Activated CD8-positive, alpha-beta T cell treated with anti-CD3 and anti-CD28 coated beads for 36 hours (primary cell): ENCODE measurements at regions not wholly inside any gene's neighbourhood (a gene's known extent, or its start where the extent isn't known, plus 50 kb on each side); places are given as distances from the start of the nearest gene placed in this dataset.

Experiments
- ATAC-seq: fragments of 200-7000 bp; cut with Tn5 transposase; one replicate; pipeline ENCODE4 v1.10.0; 2021; ENCODE audit warnings: mild to moderate bottlenecking, moderate library complexity
- CTCF ChIA-PET: fragments of 350-600 bp; sonication (Branson Sonifier 250); formaldehyde crosslinking; loops from one replicate; lab custom pipeline; 2021; ENCODE audit warnings: antibody characterized with exemption; lab: Charles Lee
- POLR2A ChIA-PET: fragments of 350-600 bp; sonication (Branson Sonifier 250); formaldehyde crosslinking; loops from one replicate; lab custom pipeline; 2021; ENCODE audit warnings: antibody characterized with exemption; lab: Charles Lee
- DNase-seq: peaks from one replicate; pipeline ENCODE4 v3.0.0-alpha.2; 2020
- H3K27ac Mint-ChIP-seq: one replicate; pipeline ENCODE4 v1.8.0; 2021; ENCODE audit warnings: mild to moderate bottlenecking, mixed read lengths
- H3K27me3 Mint-ChIP-seq: one replicate; pipeline ENCODE4 v1.8.0; 2021; ENCODE audit warnings: mixed read lengths
- H3K36me3 Mint-ChIP-seq: one replicate; pipeline ENCODE4 v1.8.0; 2021; ENCODE audit warnings: low read depth, mixed read lengths
- H3K4me1 Mint-ChIP-seq: one replicate; pipeline ENCODE4 v1.8.0; 2021; ENCODE audit warnings: low read depth, mixed read lengths
- H3K4me3 Mint-ChIP-seq: one replicate; pipeline ENCODE4 v1.8.0; 2021; ENCODE audit warnings: mild to moderate bottlenecking, moderate library complexity, mixed read lengths
- H3K9me3 Mint-ChIP-seq: one replicate; pipeline ENCODE4 v1.8.0; 2021; ENCODE audit warnings: mixed read lengths
- intact Hi-C: fragments of 100-400 bp; cut with micrococcal nuclease; formaldehyde crosslinking; loops from one replicate; pipeline ENCODE4 v1.10.0; 2022
- TF ChIP-seq, protein P1 (sequence below): fragments of 200-600 bp; IDR thresholded peaks from one replicate; pipeline ENCODE4 v1.8.0; 2022; ENCODE audit warnings: antibody characterized with exemption, mild to moderate bottlenecking

DNA sequence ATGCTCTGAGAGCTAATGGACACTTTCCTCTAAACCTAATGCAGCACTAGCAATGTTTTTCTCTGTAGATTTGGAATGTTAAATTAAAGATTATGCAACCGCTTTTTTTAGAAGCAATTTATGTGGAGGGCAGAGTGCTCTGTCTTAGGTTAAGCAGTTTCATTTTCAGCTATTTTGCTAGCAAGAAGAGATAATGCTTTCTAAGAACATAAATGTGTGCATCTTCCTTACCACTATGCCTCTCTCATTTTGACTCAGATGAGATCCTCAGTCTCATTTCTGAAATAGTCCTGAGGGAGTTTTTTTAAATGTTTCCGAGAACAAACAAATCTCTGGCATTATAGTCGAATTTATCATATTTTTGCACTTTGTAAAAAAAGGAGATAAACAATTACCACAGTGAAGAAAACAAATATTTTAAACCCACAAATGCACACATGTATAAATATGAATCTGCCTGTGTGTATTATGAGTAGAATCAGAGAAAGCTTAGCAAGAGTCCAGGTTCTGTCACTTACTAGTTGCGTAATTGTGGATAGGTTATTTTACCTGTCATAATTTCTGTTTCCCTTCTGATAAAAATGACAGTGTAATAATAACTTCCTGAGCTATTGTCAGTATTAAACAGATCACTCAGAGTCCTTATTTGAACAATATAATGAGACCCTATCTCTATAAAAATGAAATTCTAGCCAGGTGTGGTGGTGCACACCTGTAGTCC, 207.7 kb upstream of the CRIM1 start:
- CTCF ChIA-PET, result interaction anchor here (1.2 kb wide), 1 partner anchor 99 kb away, joined by 3 read pairs; no protein-coding TSS in a partner anchor
- peaks cover 1% of the 10 kb centered on the region for H3K27me3 Mint-ChIP-seq
- TF ChIP-seq, protein P1, sequence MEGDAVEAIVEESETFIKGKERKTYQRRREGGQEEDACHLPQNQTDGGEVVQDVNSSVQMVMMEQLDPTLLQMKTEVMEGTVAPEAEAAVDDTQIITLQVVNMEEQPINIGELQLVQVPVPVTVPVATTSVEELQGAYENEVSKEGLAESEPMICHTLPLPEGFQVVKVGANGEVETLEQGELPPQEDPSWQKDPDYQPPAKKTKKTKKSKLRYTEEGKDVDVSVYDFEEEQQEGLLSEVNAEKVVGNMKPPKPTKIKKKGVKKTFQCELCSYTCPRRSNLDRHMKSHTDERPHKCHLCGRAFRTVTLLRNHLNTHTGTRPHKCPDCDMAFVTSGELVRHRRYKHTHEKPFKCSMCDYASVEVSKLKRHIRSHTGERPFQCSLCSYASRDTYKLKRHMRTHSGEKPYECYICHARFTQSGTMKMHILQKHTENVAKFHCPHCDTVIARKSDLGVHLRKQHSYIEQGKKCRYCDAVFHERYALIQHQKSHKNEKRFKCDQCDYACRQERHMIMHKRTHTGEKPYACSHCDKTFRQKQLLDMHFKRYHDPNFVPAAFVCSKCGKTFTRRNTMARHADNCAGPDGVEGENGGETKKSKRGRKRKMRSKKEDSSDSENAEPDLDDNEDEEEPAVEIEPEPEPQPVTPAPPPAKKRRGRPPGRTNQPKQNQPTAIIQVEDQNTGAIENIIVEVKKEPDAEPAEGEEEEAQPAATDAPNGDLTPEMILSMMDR, result no peak
- no peak overlapping the region for H3K4me3 Mint-ChIP-seq
- H3K4me1 Mint-ChIP-seq, result peaks cover 17% of the 10 kb centered on the region
- H3K27ac Mint-ChIP-seq, result no peak overlapping the region
- no peaks in the 10 kb centered on the region for H3K36me3 Mint-ChIP-seq
- no peaks in the 10 kb centered on the region for H3K9me3 Mint-ChIP-seq
- peak; percentile 88 for ATAC-seq
- DNase-seq, result no peak
- intact Hi-C loops, result loop anchor here (5.0 kb wide), 1 partner anchor 94 kb away; no protein-coding TSS in a partner anchor
- POLR2A ChIA-PET, result no interaction called here

DNA sequence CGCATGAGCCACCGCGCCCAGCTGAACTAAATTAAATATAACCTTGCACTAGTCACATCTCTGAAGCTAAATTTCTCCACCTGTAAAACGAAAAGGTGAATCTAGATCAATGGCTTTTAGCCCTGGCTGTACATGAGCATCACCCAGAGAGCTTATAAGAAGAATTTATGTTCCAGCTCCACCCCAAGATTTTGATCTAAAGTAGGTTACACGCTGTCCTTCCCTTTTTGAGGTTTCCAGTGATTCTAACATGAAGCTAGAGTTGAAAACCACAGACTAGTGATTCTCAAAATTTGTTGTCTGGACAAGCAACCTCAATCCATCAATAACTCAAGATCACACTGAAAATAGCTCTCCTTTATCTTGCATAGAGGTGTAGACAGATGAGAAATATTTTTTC, 208.8 kb upstream of the CRIM1 start:
- Mint-ChIP-seq H3K4me3 (no peak overlapping the region), H3K9me3 (no peaks in the 10 kb centered on the region), H3K27me3 (peaks cover 3% of the 10 kb centered on the region), H3K27ac (no peak overlapping the region), H3K36me3 (no peaks in the 10 kb centered on the region), H3K4me1 (peaks cover 17% of the 10 kb centered on the region)
- ATAC-seq (peak; percentile 39), DNase-seq (no peak)
- CTCF ChIA-PET, result interaction anchor here (1.1 kb wide), 1 partner anchor 11 kb away, joined by 5 read pairs; no protein-coding TSS in a partner anchor
- POLR2A ChIA-PET, result interaction anchor here (0.6 kb wide), 1 partner anchor 24 kb away, joined by 3 read pairs; no protein-coding TSS in a partner anchor
- TF ChIP-seq, protein P1, result no peak
- intact Hi-C loops, result loop anchor here (5.0 kb wide), 1 partner anchor 96 kb away; no protein-coding TSS in a partner anchor

DNA sequence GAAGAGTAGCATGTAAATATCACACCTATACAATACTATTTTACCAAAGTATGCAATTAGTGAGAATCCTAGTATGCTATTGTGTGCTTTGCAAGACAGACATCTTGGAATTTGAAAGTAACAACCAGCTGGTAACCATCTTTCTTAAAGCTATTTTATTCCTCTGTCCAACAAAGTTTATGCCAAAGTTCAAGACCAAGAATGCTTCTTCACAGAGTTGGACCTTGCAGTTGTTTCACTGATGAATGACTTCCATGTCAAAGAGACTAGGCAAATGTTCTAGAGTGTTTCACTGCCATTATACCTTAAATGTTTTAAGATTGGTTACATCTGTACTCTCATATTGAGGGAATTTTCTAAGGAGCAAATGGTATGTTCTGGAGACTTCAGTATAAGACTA, 215.2 kb upstream of the CRIM1 start:
- ATAC-seq (no peak), DNase-seq (no peak)
- TF ChIP-seq, protein P1, result no peak
- ChIA-PET CTCF (no interaction called here), POLR2A (no interaction called here)
- H3K36me3 Mint-ChIP-seq, result no peaks in the 10 kb centered on the region
- peaks cover 8% of the 10 kb centered on the region for H3K4me1 Mint-ChIP-seq
- peaks cover 1% of the 10 kb centered on the region for H3K27me3 Mint-ChIP-seq
- no peak overlapping the region for H3K4me3 Mint-ChIP-seq
- intact Hi-C loops, result no loop called here
- H3K27ac Mint-ChIP-seq, result no peak overlapping the region
- H3K9me3 Mint-ChIP-seq, result no peaks in the 10 kb centered on the region

DNA sequence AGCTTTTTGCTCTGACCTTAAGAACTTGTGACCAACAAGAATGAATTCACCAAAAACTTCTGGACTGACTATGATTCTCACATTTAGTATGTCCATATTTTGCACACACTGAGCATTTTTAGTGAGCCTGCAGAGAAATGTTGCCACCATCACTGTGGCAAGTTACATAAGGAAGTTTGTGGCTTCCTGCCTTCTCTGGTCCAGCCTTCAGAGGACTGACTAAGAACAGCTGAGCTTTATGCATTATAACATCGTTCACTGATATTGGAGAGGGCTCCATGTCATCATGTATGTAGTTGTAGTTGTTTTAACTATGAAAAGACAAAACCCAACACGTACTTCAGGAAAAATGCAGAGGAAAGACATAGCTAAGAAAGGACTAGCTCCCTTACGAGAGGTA, 218.0 kb upstream of the CRIM1 start:
- ChIA-PET POLR2A (interaction anchor here (1.2 kb wide), 1 partner anchor 109 kb away, joined by 3 read pairs; no protein-coding TSS in a partner anchor), CTCF (no interaction called here)
- Mint-ChIP-seq H3K9me3 (no peaks in the 10 kb centered on the region), H3K4me1 (peaks cover 8% of the 10 kb centered on the region), H3K27me3 (peaks cover 1% of the 10 kb centered on the region), H3K36me3 (no peaks in the 10 kb centered on the region), H3K27ac (no peak overlapping the region), H3K4me3 (no peak overlapping the region)
- TF ChIP-seq, protein P1, result no peak
- intact Hi-C loops, result no loop called here
- ATAC-seq, result no peak
- DNase-seq, result no peak

DNA sequence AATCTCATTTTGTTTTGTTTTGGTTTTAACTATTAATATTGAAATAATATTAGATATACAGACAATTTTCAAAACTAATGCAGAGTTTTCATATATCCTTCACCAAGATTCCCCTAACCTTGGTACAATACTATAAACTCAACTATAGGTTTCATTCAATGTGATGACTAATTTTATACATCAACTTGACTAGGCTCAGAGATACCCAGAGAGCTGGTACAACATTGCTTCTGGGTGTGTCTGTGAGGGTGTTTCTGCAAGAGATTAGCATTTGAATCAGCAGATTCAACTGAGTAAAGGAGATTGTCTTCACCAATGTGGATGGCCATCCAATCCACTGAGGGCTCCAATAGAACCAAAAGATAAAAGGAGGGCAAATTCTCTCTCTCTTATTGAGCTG, 221.3 kb upstream of the CRIM1 start:
- Mint-ChIP-seq H3K4me3 (no peak overlapping the region), H3K27ac (no peak overlapping the region), H3K9me3 (no peaks in the 10 kb centered on the region), H3K36me3 (no peaks in the 10 kb centered on the region), H3K4me1 (peaks cover 8% of the 10 kb centered on the region), H3K27me3 (no peaks in the 10 kb centered on the region)
- ChIA-PET CTCF (no interaction called here), POLR2A (no interaction called here)
- intact Hi-C loops, result no loop called here
- TF ChIP-seq, protein P1, result no peak
- DNase-seq (no peak), ATAC-seq (no peak)
